IMR-90 (cell line): ENCODE measurements at regions not wholly inside any gene's neighbourhood (a gene's known extent, or its start where the extent isn't known, plus 50 kb on each side); places are given as distances from the start of the nearest gene placed in this dataset.

Experiments
- ATAC-seq: fragments of 200-7000 bp; cut with Tn5 transposase; 2 replicates; pipeline ENCODE4 v1.9.1; 2020; ENCODE audit warnings: low read depth, mild to moderate bottlenecking, moderate library complexity
- BruUV-seq: library from RNA; stranded (reverse); fragments of 400-500 nt; replicated peaks from 2 replicates; lab custom pipeline; 2021; lab: Mats Ljungman, UMichigan
- CTCF ChIA-PET: fragments of 300-600 bp; formaldehyde crosslinking; extraction: SDS; loops from one replicate; lab custom pipeline; 2021; ENCODE audit warnings: antibody characterized with exemption; lab: Yijun Ruan, JAX
- POLR2A ChIA-PET: fragments of 300-600 bp; sonication (Branson Sonifier 250); formaldehyde crosslinking; loops from one replicate; lab custom pipeline; 2022; ENCODE audit warnings: antibody characterized with exemption; ENCODE audit not compliant: unreplicated experiment; lab: Charles Lee
- DNase-seq: peaks from one replicate; pipeline ENCODE4 v3.0.0; 2013
- H2AFZ ChIP-seq: replicated peaks from 2 replicates; pipeline ENCODE3; 2013; ENCODE audit warnings: low read length, mild to moderate bottlenecking; ENCODE audit not compliant: poor library complexity
- H2AK5ac ChIP-seq: 2 replicates; pipeline ENCODE4 v1.6.1; 2013; ENCODE audit warnings: low read depth, low read length, inconsistent platforms
- H2AK9ac ChIP-seq: replicated peaks from 2 replicates; pipeline ENCODE3; 2013; ENCODE audit warnings: mild to moderate bottlenecking, low read depth, low read length, moderate library complexity; ENCODE audit not compliant: poor library complexity
- H2BK120ac ChIP-seq: 2 replicates; pipeline ENCODE4 v1.6.1; 2013; ENCODE audit warnings: low read depth, low read length, inconsistent platforms
- H2BK15ac ChIP-seq: 3 replicates; pipeline ENCODE4 v1.6.1; 2013; ENCODE audit warnings: low read depth, low read length, inconsistent platforms
- H2BK20ac ChIP-seq: 2 replicates; pipeline ENCODE4 v1.6.1; 2013; ENCODE audit warnings: low read depth, mild to moderate bottlenecking, inconsistent platforms, low read length, moderate library complexity
- H2BK5ac ChIP-seq: 2 replicates; pipeline ENCODE4 v1.6.1; 2013; ENCODE audit warnings: mild to moderate bottlenecking, low read depth, low read length, inconsistent platforms; ENCODE audit not compliant: poor library complexity, severe bottlenecking
- H3K14ac ChIP-seq: replicated peaks from 2 replicates; pipeline ENCODE4 v1.6.1; 2013; ENCODE audit warnings: low read depth, low read length, inconsistent platforms
- H3K18ac ChIP-seq: 2 replicates; pipeline ENCODE4 v1.6.1; 2013; ENCODE audit warnings: low read depth, low read length, control low read depth
- H3K23ac ChIP-seq: 2 replicates; pipeline ENCODE4 v1.6.1; 2013; ENCODE audit warnings: low read depth, low read length, inconsistent platforms
- H3K27ac ChIP-seq: 2 replicates; pipeline ENCODE4 v1.5.1; 2013; ENCODE audit warnings: mild to moderate bottlenecking, control low read depth, low read length; ENCODE audit not compliant: insufficient read depth
- H3K27me3 ChIP-seq: 2 replicates; pipeline ENCODE4 v1.6.1; 2013; ENCODE audit warnings: low read length; ENCODE audit not compliant: control insufficient read depth, insufficient read depth
- H3K36me3 ChIP-seq: 2 replicates; pipeline ENCODE4 v1.6.1; 2013; ENCODE audit warnings: low read length, mixed read lengths; ENCODE audit not compliant: control insufficient read depth, insufficient read depth
- H3K4ac ChIP-seq: 2 replicates; pipeline ENCODE4 v1.6.1; 2013; ENCODE audit warnings: low read depth, low read length, inconsistent platforms
- H3K4me1 ChIP-seq: 2 replicates; pipeline ENCODE4 v1.6.1; 2013; ENCODE audit warnings: low read length, mixed read lengths; ENCODE audit not compliant: control insufficient read depth, insufficient read depth
- H3K4me2 ChIP-seq: 2 replicates; pipeline ENCODE4 v1.6.1; 2013; ENCODE audit warnings: low read depth, mild to moderate bottlenecking, control low read depth, low read length, moderate library complexity
- H3K4me3 ChIP-seq: 2 replicates; pipeline ENCODE4 v1.5.1; 2013; ENCODE audit warnings: low read depth, mild to moderate bottlenecking, control low read depth, low read length, moderate library complexity; ENCODE audit not compliant: insufficient read depth
- H3K56ac ChIP-seq: 2 replicates; pipeline ENCODE4 v1.6.1; 2013; ENCODE audit warnings: low read length, inconsistent platforms; ENCODE audit not compliant: insufficient read depth; ENCODE audit errors: extremely low read depth
- H3K79me1 ChIP-seq, 2 experiments: 2 replicates each; pipeline ENCODE4 v1.6.1; 2013; ENCODE audit warnings: low read length in 2 of 2, inconsistent platforms in 1 of 2, low read depth in 1 of 2
- H3K9ac ChIP-seq: 2 replicates; pipeline ENCODE4 v1.6.1; 2013; ENCODE audit warnings: low read depth, low read length, control low read depth
- H3K9me1 ChIP-seq: 2 replicates; pipeline ENCODE4 v1.6.1; 2013; ENCODE audit warnings: low read length, inconsistent platforms; ENCODE audit not compliant: insufficient read depth
- H3K9me3 ChIP-seq: 2 replicates; pipeline ENCODE4 v1.6.1; 2013; ENCODE audit warnings: low read length; ENCODE audit not compliant: control insufficient read depth, insufficient read depth
- H4K20me1 ChIP-seq: 2 replicates; pipeline ENCODE4 v1.6.1; 2013; ENCODE audit warnings: low read length, inconsistent platforms; ENCODE audit not compliant: insufficient read depth
- H4K5ac ChIP-seq: 2 replicates; pipeline ENCODE4 v1.6.1; 2013; ENCODE audit warnings: mild to moderate bottlenecking, low read depth, low read length, control low read depth
- H4K8ac ChIP-seq, 2 experiments: 2 replicates each; pipeline ENCODE4 v1.6.1; 2013; ENCODE audit warnings: low read depth in 2 of 2, low read length in 2 of 2, control low read depth in 1 of 2, inconsistent platforms in 1 of 2
- H4K91ac ChIP-seq: 2 replicates; pipeline ENCODE4 v1.6.1; 2013; ENCODE audit warnings: low read depth, low read length, inconsistent platforms; ENCODE audit not compliant: insufficient read depth
- BHLHE40 ChIP-seq: fragments of 150-350 bp; IDR thresholded peaks from 2 replicates; pipeline ENCODE4 v1.6.1; 2016; ENCODE audit warnings: mild to moderate bottlenecking, low read depth, low read length
- CEBPB ChIP-seq: IDR thresholded peaks from 2 replicates; pipeline ENCODE4 v1.6.1; 2012; ENCODE audit warnings: low read depth, low read length, improper control_type of control experiment
- MAZ ChIP-seq: IDR thresholded peaks from 2 replicates; pipeline ENCODE4 v1.6.1; 2012; ENCODE audit warnings: low read depth, mild to moderate bottlenecking, low read length, improper control_type of control experiment, moderate library complexity, borderline replicate concordance
- MXI1 ChIP-seq: IDR thresholded peaks from 2 replicates; pipeline ENCODE4 v1.6.1; 2012; ENCODE audit warnings: low read depth, mild to moderate bottlenecking, low read length, moderate library complexity, borderline replicate concordance
- NFE2L2 ChIP-seq: fragments of 150-350 bp; IDR thresholded peaks from 2 replicates; pipeline ENCODE4 v1.6.1; 2016; ENCODE audit warnings: low read depth, mild to moderate bottlenecking, low read length
- POLR2A ChIP-seq: IDR thresholded peaks from 2 replicates; pipeline ENCODE4 v1.6.1; 2012; ENCODE audit warnings: mild to moderate bottlenecking, low read depth, low read length
- RFX5 ChIP-seq: IDR thresholded peaks from 2 replicates; pipeline ENCODE4 v1.8.0; 2012; ENCODE audit warnings: low read depth, mild to moderate bottlenecking, low read length, moderate library complexity
- WGBS, 2 experiments: methylation state at CpG; one replicate each; pipeline versions ENCODE4 v1.1.5 to v1.1.7; 2013; ENCODE audit warnings: missing lambda C conversion rate in 2 of 2; ENCODE audit not compliant: insufficient read length in 1 of 2; ENCODE audit errors: extremely low coverage in 2 of 2; 5-methylcytosine and 5-hydroxymethylcytosine counted together
- dilution Hi-C: fragments of 300-500 bp; cut with HindIII; formaldehyde crosslinking; loops from one replicate; pipeline ENCODE4 v1.14.3; 2018; ENCODE audit warnings: low sequenced_read_pairs; ENCODE audit not compliant: unreplicated experiment
- in situ Hi-C: fragments of 300-500 bp; cut with MboI; formaldehyde crosslinking; loops from 3 replicates; pipeline ENCODE4 v1.14.3; 2019; ENCODE audit warnings: low sequenced_read_pairs, inconsistent platforms, mixed read lengths
- intact Hi-C: fragments of 100-400 bp; cut with micrococcal nuclease; formaldehyde crosslinking; loops from 2 replicates; pipeline ENCODE4 v1.10.0; 2022
- TF ChIP-seq, protein P1 (sequence below): fragments of 150-350 bp; IDR thresholded peaks from 2 replicates; pipeline ENCODE4 v1.6.1; 2017; ENCODE audit warnings: mild to moderate bottlenecking, antibody characterized with exemption, low read length, low read depth

DNA sequence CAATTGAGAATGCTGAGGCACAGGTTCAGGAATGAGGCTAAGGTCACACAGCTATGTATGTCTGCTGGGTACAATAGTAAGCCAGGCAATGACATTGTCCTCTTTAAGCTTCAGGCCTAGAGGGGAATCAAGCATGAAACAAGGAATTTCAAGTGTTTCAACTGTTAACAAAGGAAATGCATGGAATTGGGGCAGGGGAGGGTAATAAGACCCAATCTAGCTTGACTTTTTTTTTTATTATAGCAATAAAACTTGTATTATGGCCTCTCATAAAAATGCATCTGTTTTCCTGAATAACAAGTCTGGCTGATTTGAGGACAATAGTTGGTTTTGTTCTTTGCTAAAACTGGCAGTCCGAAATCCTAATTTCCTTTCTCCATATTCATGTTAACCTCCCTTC, 336.7 kb downstream of the CBLN4 start:
- Histone ChIP-seq H3K56ac (no peak overlapping the region), H3K14ac (no peak overlapping the region), H2AK9ac (no peak overlapping the region), H2BK120ac (no peak overlapping the region), H3K9ac (no peak overlapping the region), H2BK15ac (no peak overlapping the region), H4K8ac (no peak overlapping the region), H3K4me3 (no peak overlapping the region), H4K5ac (no peak overlapping the region), H3K27me3 (no peaks in the 10 kb centered on the region), H4K91ac (no peak overlapping the region), H3K4me2 (no peak overlapping the region), H3K36me3 (no peaks in the 10 kb centered on the region), H3K4ac (no peak overlapping the region), H3K18ac (no peak overlapping the region), H3K23ac (no peak overlapping the region), H2BK20ac (no peak overlapping the region), H2AK5ac (no peak overlapping the region), H3K9me3 (peaks cover 22% of the 10 kb centered on the region), H3K4me1 (no peaks in the 10 kb centered on the region), H3K9me1 (no peaks in the 10 kb centered on the region), H3K27ac (no peak overlapping the region), H4K20me1 (no peaks in the 10 kb centered on the region), H2AFZ (no peak overlapping the region), H2BK5ac (no peak overlapping the region), H3K79me1 (no peaks in the 10 kb centered on the region)
- dilution Hi-C loops (no loop called here), intact Hi-C loops (no loop called here), in situ Hi-C loops (no loop called here)
- no peak for ATAC-seq
- no peak for TF ChIP-seq NFE2L2
- TF ChIP-seq, protein P1, sequence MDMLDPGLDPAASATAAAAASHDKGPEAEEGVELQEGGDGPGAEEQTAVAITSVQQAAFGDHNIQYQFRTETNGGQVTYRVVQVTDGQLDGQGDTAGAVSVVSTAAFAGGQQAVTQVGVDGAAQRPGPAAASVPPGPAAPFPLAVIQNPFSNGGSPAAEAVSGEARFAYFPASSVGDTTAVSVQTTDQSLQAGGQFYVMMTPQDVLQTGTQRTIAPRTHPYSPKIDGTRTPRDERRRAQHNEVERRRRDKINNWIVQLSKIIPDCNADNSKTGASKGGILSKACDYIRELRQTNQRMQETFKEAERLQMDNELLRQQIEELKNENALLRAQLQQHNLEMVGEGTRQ = no peak
- no peak for TF ChIP-seq CEBPB
- TF ChIP-seq BHLHE40 = no peak
- no peak for TF ChIP-seq MAZ
- TF ChIP-seq RFX5 = no peak
- no peak for TF ChIP-seq POLR2A
- TF ChIP-seq MXI1 = no peak
- BruUV-seq = no TSS peak
- ChIA-PET POLR2A (no interaction called here), CTCF (no interaction called here)
- DNase-seq = no peak
- no CpG with 5 or more reads among the region's 1 CpG for WGBS, 2 experiments
